ENCODE measurements at regions not wholly inside any gene's neighbourhood (a gene's known extent, or its start where the extent isn't known, plus 50 kb on each side); places are given as distances from the start of the nearest gene placed in this dataset.
"Not testable (repeated sequence)": the region's sequence is repeated elsewhere in the genome, so short reads cannot be mapped to it uniquely, and the experiment has no call there.

GRCh38 chr9:82052081-82052480, 63.5 kb downstream of the SPATA31D1 start:
- Mint-ChIP-seq H3K27me3 (ENCODE audit: unreplicated experiment) (peaks cover 6% of the 10 kb centered on the region), H3K4me3 (ENCODE audit: unreplicated experiment) (no peak overlapping the region), H3K4me1 (ENCODE audit: unreplicated experiment) (no peaks in the 10 kb centered on the region), H3K9me3 (ENCODE audit: unreplicated experiment) (no peaks in the 10 kb centered on the region), H3K27ac (ENCODE audit: unreplicated experiment) (no peak overlapping the region), H3K36me3 (ENCODE audit: low read depth, unreplicated experiment) (no peaks in the 10 kb centered on the region)
- no peak for TF ChIP-seq CTCF (IDR thresholded peaks at IDR 0.05; ENCODE audit: unreplicated experiment)
- DNase-seq (ENCODE audit: low spot score) = no peak

GRCh38 chr9:82054264-82055015, 65.9 kb downstream of the SPATA31D1 start:
- TF ChIP-seq CTCF (IDR thresholded peaks at IDR 0.05; ENCODE audit: unreplicated experiment) = no peak
- no peaks in the 10 kb centered on the region for H3K9me3 Mint-ChIP-seq (ENCODE audit: unreplicated experiment)
- no peak for DNase-seq (ENCODE audit: low spot score)
- H3K27ac Mint-ChIP-seq (ENCODE audit: unreplicated experiment) = no peak overlapping the region
- H3K4me1 Mint-ChIP-seq (ENCODE audit: unreplicated experiment) = no peaks in the 10 kb centered on the region
- no peak overlapping the region for H3K4me3 Mint-ChIP-seq (ENCODE audit: unreplicated experiment)
- H3K27me3 Mint-ChIP-seq (ENCODE audit: unreplicated experiment) = peaks cover 6% of the 10 kb centered on the region
- no peaks in the 10 kb centered on the region for H3K36me3 Mint-ChIP-seq (ENCODE audit: low read depth, unreplicated experiment)

GRCh38 chr9:82057805-82058204, 69.2 kb downstream of the SPATA31D1 start:
- Mint-ChIP-seq H3K27ac (ENCODE audit: unreplicated experiment) (no peak overlapping the region), H3K36me3 (ENCODE audit: low read depth, unreplicated experiment) (no peaks in the 10 kb centered on the region), H3K9me3 (ENCODE audit: unreplicated experiment) (no peaks in the 10 kb centered on the region), H3K4me3 (ENCODE audit: unreplicated experiment) (no peak overlapping the region), H3K27me3 (ENCODE audit: unreplicated experiment) (peaks cover 6% of the 10 kb centered on the region), H3K4me1 (ENCODE audit: unreplicated experiment) (no peaks in the 10 kb centered on the region)
- TF ChIP-seq CTCF (IDR thresholded peaks at IDR 0.05; ENCODE audit: unreplicated experiment) = no peak
- no peak for DNase-seq (ENCODE audit: low spot score)

- H3K27ac Mint-ChIP-seq (ENCODE audit: unreplicated experiment); H3K36me3 Mint-ChIP-seq (ENCODE audit: low read depth, unreplicated experiment); H3K9me3 Mint-ChIP-seq (ENCODE audit: unreplicated experiment); DNase-seq (ENCODE audit: low spot score); H3K4me3 Mint-ChIP-seq (ENCODE audit: unreplicated experiment); H3K4me1 Mint-ChIP-seq (ENCODE audit: unreplicated experiment); H3K27me3 Mint-ChIP-seq (ENCODE audit: unreplicated experiment): not testable (repeated sequence)
Observed at GRCh38 chr9:82061801-82062200, 73.2 kb downstream of the SPATA31D1 start.

- no peak for DNase-seq (ENCODE audit: low spot score)
- H3K27me3 Mint-ChIP-seq (ENCODE audit: unreplicated experiment) = peaks cover 3% of the 10 kb centered on the region
- H3K9me3 Mint-ChIP-seq (ENCODE audit: unreplicated experiment) = no peaks in the 10 kb centered on the region
- H3K4me1 Mint-ChIP-seq (ENCODE audit: unreplicated experiment) = no peaks in the 10 kb centered on the region
- H3K4me3 Mint-ChIP-seq (ENCODE audit: unreplicated experiment) = no peak overlapping the region
- no peak overlapping the region for H3K27ac Mint-ChIP-seq (ENCODE audit: unreplicated experiment)
- no peaks in the 10 kb centered on the region for H3K36me3 Mint-ChIP-seq (ENCODE audit: low read depth, unreplicated experiment)
- TF ChIP-seq CTCF (IDR thresholded peaks at IDR 0.05; ENCODE audit: unreplicated experiment) = no peak
Observed at GRCh38 chr9:82062245-82062644, 73.7 kb downstream of the SPATA31D1 start.

All from endothelial cell (in vitro differentiated cells).